ENCODE measurements at regions not wholly inside any gene's neighbourhood (a gene's known extent, or its start where the extent isn't known, plus 50 kb on each side); places are given as distances from the start of the nearest gene placed in this dataset.

DNA sequence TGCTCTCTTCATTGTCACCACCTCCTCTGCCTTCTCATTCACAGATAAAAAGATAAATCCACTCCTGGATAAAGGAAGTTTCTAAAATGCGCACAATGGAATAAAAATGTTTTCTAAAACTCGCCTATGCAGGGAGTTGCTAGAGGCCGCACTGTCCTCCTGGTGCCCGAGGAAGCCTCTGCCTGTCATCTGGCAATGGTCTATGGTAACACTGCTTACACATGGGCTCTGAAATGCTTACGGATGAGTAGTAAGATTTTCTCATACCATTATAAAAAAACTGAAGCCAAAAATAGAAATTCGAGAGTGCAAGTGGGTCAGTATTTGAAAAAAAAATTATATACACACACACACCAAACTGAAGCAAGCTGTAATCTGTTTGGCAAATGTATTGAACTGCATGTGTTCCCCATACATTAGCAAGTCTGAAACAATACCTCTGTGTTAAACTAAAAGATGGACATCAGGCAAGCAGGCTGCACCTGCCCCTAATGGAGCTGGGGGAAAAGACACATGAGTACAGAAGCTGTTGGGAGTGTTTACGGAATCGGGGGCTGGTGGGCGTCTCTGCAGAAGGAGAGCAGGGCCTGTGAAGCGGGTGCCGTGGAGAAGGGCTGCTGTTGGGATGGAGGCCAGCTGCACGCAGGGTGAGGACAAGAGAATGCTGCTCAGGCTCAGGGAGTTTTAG is 103.3 kb upstream of the FAT1 start:
- TF ChIP-seq, protein P1, sequence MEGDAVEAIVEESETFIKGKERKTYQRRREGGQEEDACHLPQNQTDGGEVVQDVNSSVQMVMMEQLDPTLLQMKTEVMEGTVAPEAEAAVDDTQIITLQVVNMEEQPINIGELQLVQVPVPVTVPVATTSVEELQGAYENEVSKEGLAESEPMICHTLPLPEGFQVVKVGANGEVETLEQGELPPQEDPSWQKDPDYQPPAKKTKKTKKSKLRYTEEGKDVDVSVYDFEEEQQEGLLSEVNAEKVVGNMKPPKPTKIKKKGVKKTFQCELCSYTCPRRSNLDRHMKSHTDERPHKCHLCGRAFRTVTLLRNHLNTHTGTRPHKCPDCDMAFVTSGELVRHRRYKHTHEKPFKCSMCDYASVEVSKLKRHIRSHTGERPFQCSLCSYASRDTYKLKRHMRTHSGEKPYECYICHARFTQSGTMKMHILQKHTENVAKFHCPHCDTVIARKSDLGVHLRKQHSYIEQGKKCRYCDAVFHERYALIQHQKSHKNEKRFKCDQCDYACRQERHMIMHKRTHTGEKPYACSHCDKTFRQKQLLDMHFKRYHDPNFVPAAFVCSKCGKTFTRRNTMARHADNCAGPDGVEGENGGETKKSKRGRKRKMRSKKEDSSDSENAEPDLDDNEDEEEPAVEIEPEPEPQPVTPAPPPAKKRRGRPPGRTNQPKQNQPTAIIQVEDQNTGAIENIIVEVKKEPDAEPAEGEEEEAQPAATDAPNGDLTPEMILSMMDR (IDR thresholded peaks at IDR 0.05): no peak
- TF ChIP-seq POLR2A (IDR thresholded peaks at IDR 0.05): no peak
- no peak for TF ChIP-seq POLR2AphosphoS5 (IDR thresholded peaks at IDR 0.05)
- no peak for TF ChIP-seq EP300 (IDR thresholded peaks at IDR 0.05; ENCODE audit: low read depth)

All from transverse colon (tissue), 4 donors.